ENCODE measurements at regions not wholly inside any gene's neighbourhood (a gene's known extent, or its start where the extent isn't known, plus 50 kb on each side); places are given as distances from the start of the nearest gene placed in this dataset.
"Not testable (repeated sequence)": the region's sequence is repeated elsewhere in the genome, so short reads cannot be mapped to it uniquely, and the experiment has no call there.

- no peaks in the 10 kb centered on the region for H3K4me1 ChIP-seq
- no peaks in the 10 kb centered on the region for H3K27me3 ChIP-seq
- H3K9me3 ChIP-seq (replicated peaks), result 0 out of 2 replicates have a peak, but pooled peaks cover 3% of the 10 kb centered on the region
- no peak for DNase-seq
- no peak overlapping the region for H3K4me3 ChIP-seq
- H3K36me3 ChIP-seq, result no peaks in the 10 kb centered on the region
- H3K27ac ChIP-seq, result no peak overlapping the region
These were observed 324.8 kb upstream of the INTU start for GRCh38 chr4:127307996-127308395.

GRCh38 chr4:127309369-127310102 is 323.2 kb upstream of the INTU start:
- Histone ChIP-seq H3K9me3 (replicated peaks) (0 out of 2 replicates have a peak, but pooled peaks cover 7% of the 10 kb centered on the region), H3K4me3 (no peak overlapping the region), H3K36me3 (no peaks in the 10 kb centered on the region), H3K27ac (no peak overlapping the region), H3K27me3 (no peaks in the 10 kb centered on the region), H3K4me1 (no peaks in the 10 kb centered on the region)
- DNase-seq, result peak in 1 of 2 experiments; percentile 15

- no peak overlapping the region for H3K4me3 ChIP-seq
- DNase-seq, result no peak
- H3K27ac ChIP-seq, result no peak overlapping the region
- no peaks in the 10 kb centered on the region for H3K36me3 ChIP-seq
- no peaks in the 10 kb centered on the region for H3K4me1 ChIP-seq
- H3K9me3 ChIP-seq (replicated peaks), result 0 out of 2 replicates have a peak, but pooled peaks cover 7% of the 10 kb centered on the region
- H3K27me3 ChIP-seq, result no peaks in the 10 kb centered on the region
These were observed 321.4 kb upstream of the INTU start for GRCh38 chr4:127311371-127311770.

- DNase-seq, result no peak
These were observed 320.8 kb upstream of the INTU start for GRCh38 chr4:127311924-127312323.

GRCh38 chr4:127313767-127314166 is 319.0 kb upstream of the INTU start:
- H3K4me1 ChIP-seq, result no peaks in the 10 kb centered on the region
- DNase-seq, result no peak
- H3K27ac ChIP-seq, result no peak overlapping the region
- H3K4me3 ChIP-seq, result no peak overlapping the region
- 0 out of 2 replicates have a peak, but pooled peaks cover 7% of the 10 kb centered on the region for H3K9me3 ChIP-seq (replicated peaks)
- no peaks in the 10 kb centered on the region for H3K36me3 ChIP-seq
- no peaks in the 10 kb centered on the region for H3K27me3 ChIP-seq

More at GRCh38 chr4:127311924-127312323, 320.8 kb upstream of the INTU start:
- H3K4me1 ChIP-seq, result no peaks in the 10 kb centered on the region
- 0 out of 2 replicates have a peak, but pooled peaks cover 7% of the 10 kb centered on the region for H3K9me3 ChIP-seq (replicated peaks)
- H3K36me3 ChIP-seq, result no peaks in the 10 kb centered on the region
- H3K4me3 ChIP-seq, result no peak overlapping the region
- H3K27me3 ChIP-seq, result no peaks in the 10 kb centered on the region
- no peak overlapping the region for H3K27ac ChIP-seq

GRCh38 chr4:127327491-127327890 is 305.3 kb upstream of the INTU start:
- no peak for DNase-seq
- no peaks in the 10 kb centered on the region for H3K36me3 ChIP-seq
- no peak overlapping the region for H3K4me3 ChIP-seq
- no peaks in the 10 kb centered on the region for H3K4me1 ChIP-seq
- no peak overlapping the region for H3K27ac ChIP-seq
- no peaks in the 10 kb centered on the region for H3K9me3 ChIP-seq (replicated peaks)
- H3K27me3 ChIP-seq, result no peaks in the 10 kb centered on the region

GRCh38 chr4:127335073-127335620 is 297.6 kb upstream of the INTU start:
- no peaks in the 10 kb centered on the region for H3K36me3 ChIP-seq
- H3K4me1 ChIP-seq, result no peaks in the 10 kb centered on the region
- no peaks in the 10 kb centered on the region for H3K27me3 ChIP-seq
- no peak for DNase-seq
- H3K9me3 ChIP-seq (replicated peaks), result no peaks in the 10 kb centered on the region
- no peak overlapping the region for H3K27ac ChIP-seq
- no peak overlapping the region for H3K4me3 ChIP-seq

GRCh38 chr4:127335732-127336131 is 297.0 kb upstream of the INTU start:
- Histone ChIP-seq H3K4me3 (no peak overlapping the region), H3K27ac (no peak overlapping the region), H3K36me3 (no peaks in the 10 kb centered on the region), H3K27me3 (no peaks in the 10 kb centered on the region), H3K9me3 (replicated peaks) (no peaks in the 10 kb centered on the region), H3K4me1 (no peaks in the 10 kb centered on the region)
- no peak for DNase-seq

- H3K4me1 ChIP-seq; H3K27ac ChIP-seq; H3K36me3 ChIP-seq; DNase-seq; H3K9me3 ChIP-seq (replicated peaks); H3K4me3 ChIP-seq; H3K27me3 ChIP-seq: not testable (repeated sequence)
These were observed 289.6 kb upstream of the INTU start for GRCh38 chr4:127343123-127343522.

- Histone ChIP-seq H3K4me3 (no peak overlapping the region), H3K27me3 (no peaks in the 10 kb centered on the region; the same call in 1 of the 2 replicates), H3K4me1 (no peaks in the 10 kb centered on the region), H3K27ac (no peak overlapping the region), H3K9me3 (replicated peaks) (no peaks in the 10 kb centered on the region), H3K36me3 (no peaks in the 10 kb centered on the region)
- no peak for DNase-seq
These were observed 288.7 kb upstream of the INTU start for GRCh38 chr4:127344071-127344470.

GRCh38 chr4:127347936-127348335 is 284.8 kb upstream of the INTU start:
- H3K36me3 ChIP-seq, result no peaks in the 10 kb centered on the region
- no peak overlapping the region for H3K27ac ChIP-seq
- no peaks in the 10 kb centered on the region for H3K4me1 ChIP-seq
- no peaks in the 10 kb centered on the region; the same call in 1 of the 2 replicates for H3K27me3 ChIP-seq
- no peak for DNase-seq
- H3K4me3 ChIP-seq, result no peak overlapping the region
- peaks cover 4% of the 10 kb centered on the region; the same call in 1 of the 2 replicates for H3K9me3 ChIP-seq (replicated peaks)

- no peak for DNase-seq
- no peaks in the 10 kb centered on the region for H3K4me1 ChIP-seq
- no peaks in the 10 kb centered on the region for H3K27me3 ChIP-seq
- H3K9me3 ChIP-seq (replicated peaks), result peaks cover 4% of the 10 kb centered on the region; the same call in 1 of the 2 replicates
- no peak overlapping the region for H3K27ac ChIP-seq
- no peaks in the 10 kb centered on the region for H3K36me3 ChIP-seq
- H3K4me3 ChIP-seq, result no peak overlapping the region
These were observed 280.3 kb upstream of the INTU start for GRCh38 chr4:127352220-127353113.

- H3K36me3 ChIP-seq, result no peaks in the 10 kb centered on the region
- no peaks in the 10 kb centered on the region for H3K4me1 ChIP-seq
- no peak for DNase-seq
- H3K27me3 ChIP-seq, result no peaks in the 10 kb centered on the region
- no peak overlapping the region for H3K27ac ChIP-seq
- H3K4me3 ChIP-seq, result no peak overlapping the region
- H3K9me3 ChIP-seq (replicated peaks), result no peaks in the 10 kb centered on the region
These were observed 277.0 kb upstream of the INTU start for GRCh38 chr4:127355743-127356142.

- Histone ChIP-seq H3K9me3 (replicated peaks) (no peaks in the 10 kb centered on the region), H3K36me3 (no peaks in the 10 kb centered on the region), H3K4me3 (no peak overlapping the region), H3K27ac (no peak overlapping the region), H3K4me1 (no peaks in the 10 kb centered on the region), H3K27me3 (no peaks in the 10 kb centered on the region)
- no peak for DNase-seq
These were observed 275.0 kb upstream of the INTU start for GRCh38 chr4:127357765-127358164.

- H3K4me1 ChIP-seq, result no peaks in the 10 kb centered on the region
- no peaks in the 10 kb centered on the region for H3K9me3 ChIP-seq (replicated peaks)
- no peak overlapping the region for H3K4me3 ChIP-seq
- H3K27ac ChIP-seq, result no peak overlapping the region
- no peak for DNase-seq
- no peaks in the 10 kb centered on the region for H3K36me3 ChIP-seq
- H3K27me3 ChIP-seq, result no peaks in the 10 kb centered on the region
These were observed 270.1 kb upstream of the INTU start for GRCh38 chr4:127362686-127363085.

Measured in SJCRH30 (cell line).